ENCODE measurements at regions not wholly inside any gene's neighbourhood (a gene's known extent, or its start where the extent isn't known, plus 50 kb on each side); places are given as distances from the start of the nearest gene placed in this dataset.

- TF ChIP-seq PTRF (tag; IDR thresholded peaks at IDR 0.05) (no peak), RBM22 (IDR thresholded peaks at IDR 0.05; ENCODE audit: low read depth, low read length, poor library complexity, severe bottlenecking) (no peak), ATF6 (CRISPR knock-in tag; IDR thresholded peaks at IDR 0.05) (no peak), CBFA2T2 (conservative IDR thresholded peaks at IDR 0.05) (no peak), CHD2 (IDR thresholded peaks at IDR 0.05; ENCODE audit: low read depth, low read length) (no peak), FUS (optimal IDR thresholded peaks at IDR 0.05; ENCODE audit: low read depth, low read length) (no peak), EZH2 (IDR thresholded peaks at IDR 0.05; ENCODE audit: borderline replicate concordance, low read depth, low read length) (no peak), CUX1 (CRISPR knock-in tag; IDR thresholded peaks at IDR 0.05) (no peak), CEBPB (tag; IDR thresholded peaks at IDR 0.05) (no peak), RBM15 (IDR thresholded peaks at IDR 0.05; ENCODE audit: insufficient read depth, low read length) (no peak), HDAC6 (IDR thresholded peaks at IDR 0.05; ENCODE audit: low read depth, low read length) (no peak), NR2C2 (CRISPR knock-in tag; IDR thresholded peaks at IDR 0.05) (no peak), NR2C2 (tag; IDR thresholded peaks at IDR 0.05) (no peak), CBFB (CRISPR knock-in tag; IDR thresholded peaks at IDR 0.05) (no peak)
Measured at GRCh38 chr13:90395846-90396245, 951.6 kb upstream of the MIR17HG start.

All from K562 (cell line).